ENCODE measurements at regions not wholly inside any gene's neighbourhood (a gene's known extent, or its start where the extent isn't known, plus 50 kb on each side); places are given as distances from the start of the nearest gene placed in this dataset.

DNA sequence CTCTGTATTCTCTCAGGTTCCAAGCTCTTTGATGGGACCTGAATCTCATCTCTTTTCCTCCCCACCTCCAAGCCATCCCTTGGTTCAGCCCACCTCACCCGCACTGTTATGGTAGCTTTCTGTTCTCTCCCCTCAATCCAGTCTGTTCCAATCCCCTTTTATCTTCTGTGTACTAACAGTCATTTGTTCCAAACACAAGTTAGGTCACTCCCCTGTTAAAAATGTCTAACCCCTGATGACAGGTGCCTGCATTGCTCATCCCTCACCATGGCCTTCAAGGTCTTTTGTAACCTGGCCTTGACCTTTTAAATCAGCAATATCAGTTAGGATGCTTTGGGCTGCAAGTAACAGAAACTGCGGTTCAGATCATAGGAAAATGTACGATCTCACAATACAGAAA, 74.8 kb downstream of the CYP26A1 start:
- Histone ChIP-seq H3K27ac (ENCODE audit: low read depth, low read length) (no peak overlapping the region), H3K4me3 (ENCODE audit: low read length) (no peak overlapping the region), H3K4me1 (ENCODE audit: insufficient read depth, low read length) (peaks cover 15% of the 10 kb centered on the region), H3K36me3 (ENCODE audit: insufficient read depth, low read length) (no peaks in the 10 kb centered on the region), H3K9me3 (ENCODE audit: low read length) (no peaks in the 10 kb centered on the region), H3K27me3 (ENCODE audit: insufficient read depth, low read length, poor library complexity, severe bottlenecking) (no peaks in the 10 kb centered on the region)
- DNase-seq, result no peak
- POLR2A ChIA-PET, result no interaction called here
- Mint-ChIP-seq H3K36me3 (peaks cover 0 to 11% (median 0%) of the 10 kb centered on the region in 3 donors), H3K9me3 (peaks cover 0 to 2% (median 0%) of the 10 kb centered on the region in 5 donors), H3K4me3 (no peak overlapping the region), H3K4me1 (peaks cover 11 to 15% (median 14%) of the 10 kb centered on the region in 3 donors), H3K27ac (no peak overlapping the region), H3K27me3 (peaks cover 8 to 30% of the 10 kb centered on the region in 2 donors)
- CTCF ChIA-PET, result no interaction called here

GRCh38 chr10:93149761-93150160, 76.1 kb downstream of the CYP26A1 start:
- Histone ChIP-seq H3K36me3 (ENCODE audit: insufficient read depth, low read length) (no peaks in the 10 kb centered on the region), H3K27me3 (ENCODE audit: insufficient read depth, low read length, poor library complexity, severe bottlenecking) (no peaks in the 10 kb centered on the region), H3K9me3 (ENCODE audit: low read length) (no peaks in the 10 kb centered on the region), H3K27ac (ENCODE audit: low read depth, low read length) (no peak overlapping the region), H3K4me1 (ENCODE audit: insufficient read depth, low read length) (peaks cover 15% of the 10 kb centered on the region), H3K4me3 (ENCODE audit: low read length) (no peak overlapping the region)
- peaks cover 0 to 17% (median 0%) of the 10 kb centered on the region in 3 donors for H3K36me3 Mint-ChIP-seq
- H3K9me3 Mint-ChIP-seq, result peaks cover 0 to 3% (median 2%) of the 10 kb centered on the region in 5 donors
- H3K4me1 Mint-ChIP-seq, result peaks cover 11 to 15% (median 14%) of the 10 kb centered on the region in 3 donors
- H3K4me3 Mint-ChIP-seq, result no peak overlapping the region
- H3K27ac Mint-ChIP-seq, result no peak overlapping the region
- POLR2A ChIA-PET, result no interaction called here
- H3K27me3 Mint-ChIP-seq, result peaks cover 6 to 21% of the 10 kb centered on the region in 2 donors
- no peak for DNase-seq
- CTCF ChIA-PET, result no interaction called here

DNA sequence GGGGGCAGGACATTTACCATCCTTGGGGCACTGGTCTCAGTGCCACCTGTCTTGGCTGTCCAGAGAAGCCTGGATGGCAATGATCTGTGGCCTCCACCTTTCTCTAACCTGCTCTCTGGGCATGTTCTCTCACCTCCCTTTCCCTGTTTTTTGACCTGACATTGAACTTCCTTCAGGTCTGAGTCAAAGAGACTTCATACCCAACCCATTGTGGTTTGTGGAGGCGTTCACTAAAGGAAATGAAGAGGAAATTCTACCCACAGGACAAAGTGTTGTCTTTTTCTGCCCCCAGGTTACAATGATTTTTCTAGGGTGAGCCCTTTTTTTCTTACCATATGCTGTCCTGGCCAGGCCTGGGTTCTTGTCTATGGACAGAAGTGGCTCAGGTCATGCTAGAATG, 76.6 kb downstream of the CYP26A1 start:
- Mint-ChIP-seq H3K27ac (no peak overlapping the region), H3K36me3 (peaks cover 0 to 17% (median 0%) of the 10 kb centered on the region in 3 donors), H3K4me3 (peak overlapping the region in 1 of 7 donors; percentile 17), H3K27me3 (peaks cover 6 to 23% of the 10 kb centered on the region in 2 donors), H3K4me1 (peaks cover 11 to 15% (median 14%) of the 10 kb centered on the region in 3 donors), H3K9me3 (peaks cover 0 to 5% (median 4%) of the 10 kb centered on the region in 5 donors)
- POLR2A ChIA-PET, result no interaction called here
- H3K27ac ChIP-seq (ENCODE audit: low read depth, low read length), result no peak overlapping the region
- H3K4me3 ChIP-seq (ENCODE audit: low read length), result no peak overlapping the region
- CTCF ChIA-PET, result no interaction called here
- H3K4me1 ChIP-seq (ENCODE audit: insufficient read depth, low read length), result peaks cover 15% of the 10 kb centered on the region
- no peaks in the 10 kb centered on the region for H3K36me3 ChIP-seq (ENCODE audit: insufficient read depth, low read length)
- no peaks in the 10 kb centered on the region for H3K9me3 ChIP-seq (ENCODE audit: low read length)
- no peak for DNase-seq
- H3K27me3 ChIP-seq (ENCODE audit: insufficient read depth, low read length, poor library complexity, severe bottlenecking), result no peaks in the 10 kb centered on the region

GRCh38 chr10:93150990-93151547, 77.4 kb downstream of the CYP26A1 start:
- ChIA-PET POLR2A (no interaction called here), CTCF (no interaction called here)
- Histone ChIP-seq H3K27ac (ENCODE audit: low read depth, low read length) (no peak overlapping the region), H3K9me3 (ENCODE audit: low read length) (no peaks in the 10 kb centered on the region), H3K4me1 (ENCODE audit: insufficient read depth, low read length) (peaks cover 15% of the 10 kb centered on the region), H3K4me3 (ENCODE audit: low read length) (no peak overlapping the region), H3K36me3 (ENCODE audit: insufficient read depth, low read length) (no peaks in the 10 kb centered on the region), H3K27me3 (ENCODE audit: insufficient read depth, low read length, poor library complexity, severe bottlenecking) (no peaks in the 10 kb centered on the region)
- Mint-ChIP-seq H3K27ac (no peak overlapping the region), H3K9me3 (peaks cover 0 to 9% (median 5%) of the 10 kb centered on the region in 5 donors), H3K4me1 (peaks cover 11 to 15% (median 14%) of the 10 kb centered on the region in 3 donors), H3K36me3 (peaks cover 0 to 17% (median 0%) of the 10 kb centered on the region in 3 donors), H3K4me3 (no peak overlapping the region), H3K27me3 (peaks cover 6 to 24% of the 10 kb centered on the region in 2 donors)
- DNase-seq, result no peak

- Histone ChIP-seq H3K4me1 (ENCODE audit: insufficient read depth, low read length) (peaks cover 15% of the 10 kb centered on the region), H3K36me3 (ENCODE audit: insufficient read depth, low read length) (no peaks in the 10 kb centered on the region), H3K27me3 (ENCODE audit: insufficient read depth, low read length, poor library complexity, severe bottlenecking) (no peaks in the 10 kb centered on the region), H3K27ac (ENCODE audit: low read depth, low read length) (no peak overlapping the region), H3K9me3 (ENCODE audit: low read length) (no peaks in the 10 kb centered on the region), H3K4me3 (ENCODE audit: low read length) (no peak overlapping the region)
- peaks cover 0 to 17% (median 0%) of the 10 kb centered on the region in 3 donors for H3K36me3 Mint-ChIP-seq
- DNase-seq, result no peak
- peaks cover 0 to 9% (median 5%) of the 10 kb centered on the region in 5 donors for H3K9me3 Mint-ChIP-seq
- ChIA-PET CTCF (no interaction called here), POLR2A (no interaction called here)
- no peak overlapping the region for H3K27ac Mint-ChIP-seq
- no peak overlapping the region for H3K4me3 Mint-ChIP-seq
- peaks cover 6 to 23% of the 10 kb centered on the region in 2 donors for H3K27me3 Mint-ChIP-seq
- peaks cover 11 to 15% (median 14%) of the 10 kb centered on the region in 3 donors for H3K4me1 Mint-ChIP-seq
Measured at GRCh38 chr10:93152136-93152535, 78.4 kb downstream of the CYP26A1 start.

DNA sequence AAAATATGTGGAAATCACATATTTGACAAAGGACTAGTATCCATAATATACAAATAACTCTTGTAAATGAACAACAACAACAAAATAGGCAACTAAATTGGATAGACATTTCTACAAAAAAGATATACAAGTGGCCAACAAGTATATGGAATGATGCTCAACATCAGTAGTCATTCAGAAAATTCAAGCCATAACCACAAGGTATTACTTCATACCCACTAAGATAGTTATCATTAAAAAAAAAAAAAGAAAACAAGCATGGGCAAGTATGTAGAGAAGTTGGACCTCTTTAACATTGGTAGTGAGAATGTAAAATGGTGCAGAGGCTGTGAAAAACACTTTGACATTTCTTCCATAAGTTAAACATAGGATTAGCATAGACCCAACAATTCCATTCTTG, 80.8 kb downstream of the CYP26A1 start:
- POLR2A ChIA-PET, result no interaction called here
- Mint-ChIP-seq H3K27ac (no peak overlapping the region), H3K4me3 (no peak overlapping the region), H3K36me3 (peaks cover 0 to 28% (median 0%) of the 10 kb centered on the region in 3 donors), H3K27me3 (peaks cover 4 to 15% of the 10 kb centered on the region in 2 donors), H3K4me1 (peaks cover 11 to 15% (median 14%) of the 10 kb centered on the region in 3 donors), H3K9me3 (peaks cover 6 to 19% (median 14%) of the 10 kb centered on the region in 5 donors)
- H3K9me3 ChIP-seq (ENCODE audit: low read length), result no peaks in the 10 kb centered on the region
- CTCF ChIA-PET, result no interaction called here
- H3K27me3 ChIP-seq (ENCODE audit: insufficient read depth, low read length, poor library complexity, severe bottlenecking), result no peaks in the 10 kb centered on the region
- no peak for DNase-seq
- H3K4me1 ChIP-seq (ENCODE audit: insufficient read depth, low read length), result peaks cover 15% of the 10 kb centered on the region
- no peak overlapping the region for H3K4me3 ChIP-seq (ENCODE audit: low read length)
- no peaks in the 10 kb centered on the region for H3K36me3 ChIP-seq (ENCODE audit: insufficient read depth, low read length)
- no peak overlapping the region for H3K27ac ChIP-seq (ENCODE audit: low read depth, low read length)

DNA sequence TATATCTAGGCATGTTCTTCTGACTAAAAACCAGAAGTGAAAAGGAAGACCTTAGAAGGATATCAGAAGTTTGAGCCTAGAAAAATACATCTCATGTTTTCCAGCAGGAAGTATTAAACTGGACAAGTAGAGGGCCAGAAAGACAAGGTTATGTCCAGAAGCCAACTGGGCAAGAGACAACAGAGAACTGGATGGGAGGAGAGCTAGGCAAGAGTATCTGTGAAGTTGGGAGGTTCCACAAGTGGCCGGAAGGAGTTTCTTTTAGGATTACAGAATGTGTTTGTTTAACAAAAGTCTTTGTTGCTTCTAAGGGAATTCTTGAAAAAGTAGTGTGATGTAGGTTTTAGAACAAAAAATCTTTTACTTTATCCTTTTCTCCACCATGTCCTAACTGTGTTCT, 86.4 kb downstream of the CYP26A1 start:
- DNase-seq, result no peak
- Mint-ChIP-seq H3K9me3 (peaks cover 4 to 16% (median 11%) of the 10 kb centered on the region in 5 donors), H3K4me3 (no peak overlapping the region), H3K4me1 (no peaks in the 10 kb centered on the region), H3K27ac (no peak overlapping the region), H3K27me3 (peaks cover 2 to 15% of the 10 kb centered on the region in 2 donors), H3K36me3 (peaks cover 0 to 18% (median 2%) of the 10 kb centered on the region in 3 donors)
- POLR2A ChIA-PET, result no interaction called here
- H3K9me3 ChIP-seq (ENCODE audit: low read length), result no peaks in the 10 kb centered on the region
- no peak overlapping the region for H3K27ac ChIP-seq (ENCODE audit: low read depth, low read length)
- H3K4me3 ChIP-seq (ENCODE audit: low read length), result no peak overlapping the region
- CTCF ChIA-PET, result no interaction called here
- no peaks in the 10 kb centered on the region for H3K27me3 ChIP-seq (ENCODE audit: insufficient read depth, low read length, poor library complexity, severe bottlenecking)
- H3K4me1 ChIP-seq (ENCODE audit: insufficient read depth, low read length), result no peaks in the 10 kb centered on the region
- H3K36me3 ChIP-seq (ENCODE audit: insufficient read depth, low read length), result no peaks in the 10 kb centered on the region

GRCh38 chr10:93160829-93161228, 87.1 kb downstream of the CYP26A1 start:
- no peak for DNase-seq
- Mint-ChIP-seq H3K4me3 (no peak overlapping the region), H3K36me3 (peaks cover 0 to 18% (median 2%) of the 10 kb centered on the region in 3 donors), H3K9me3 (peaks cover 3 to 14% (median 6%) of the 10 kb centered on the region in 5 donors), H3K4me1 (no peaks in the 10 kb centered on the region), H3K27ac (no peak overlapping the region), H3K27me3 (peaks cover 2 to 12% of the 10 kb centered on the region in 2 donors)
- no peaks in the 10 kb centered on the region for H3K4me1 ChIP-seq (ENCODE audit: insufficient read depth, low read length)
- H3K27ac ChIP-seq (ENCODE audit: low read depth, low read length), result no peak overlapping the region
- ChIA-PET POLR2A (no interaction called here), CTCF (no interaction called here)
- H3K4me3 ChIP-seq (ENCODE audit: low read length), result no peak overlapping the region
- no peaks in the 10 kb centered on the region for H3K9me3 ChIP-seq (ENCODE audit: low read length)
- H3K27me3 ChIP-seq (ENCODE audit: insufficient read depth, low read length, poor library complexity, severe bottlenecking), result no peaks in the 10 kb centered on the region
- no peaks in the 10 kb centered on the region for H3K36me3 ChIP-seq (ENCODE audit: insufficient read depth, low read length)

All from CD8-positive, alpha-beta memory T cell (primary cell).